ENCODE measurements at regions not wholly inside any gene's neighbourhood (a gene's known extent, or its start where the extent isn't known, plus 50 kb on each side); places are given as distances from the start of the nearest gene placed in this dataset.

DNA sequence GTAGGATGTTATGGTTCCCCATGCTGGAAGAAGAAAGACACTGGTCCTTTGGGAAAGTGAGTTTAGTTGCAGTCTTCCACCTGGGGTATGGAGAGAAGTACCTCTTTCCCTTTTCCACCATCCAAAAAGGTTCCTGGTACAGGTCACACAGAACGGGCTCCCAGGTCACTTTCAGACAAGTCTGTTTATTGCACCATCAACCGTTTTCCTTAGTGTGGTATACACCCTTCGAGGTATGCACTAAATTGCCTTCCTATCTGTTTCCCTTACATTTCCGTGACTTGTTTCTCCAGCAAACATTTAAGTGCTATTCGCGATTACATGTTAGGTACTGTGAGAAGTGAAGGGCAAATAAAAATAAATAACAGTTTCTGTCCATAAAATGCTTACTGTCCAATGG, 185.1 kb downstream of the ARL4A start:
- no peak for TF ChIP-seq EZH2 (IDR thresholded peaks at IDR 0.05; ENCODE audit: low read depth)
- TF ChIP-seq, protein P1, sequence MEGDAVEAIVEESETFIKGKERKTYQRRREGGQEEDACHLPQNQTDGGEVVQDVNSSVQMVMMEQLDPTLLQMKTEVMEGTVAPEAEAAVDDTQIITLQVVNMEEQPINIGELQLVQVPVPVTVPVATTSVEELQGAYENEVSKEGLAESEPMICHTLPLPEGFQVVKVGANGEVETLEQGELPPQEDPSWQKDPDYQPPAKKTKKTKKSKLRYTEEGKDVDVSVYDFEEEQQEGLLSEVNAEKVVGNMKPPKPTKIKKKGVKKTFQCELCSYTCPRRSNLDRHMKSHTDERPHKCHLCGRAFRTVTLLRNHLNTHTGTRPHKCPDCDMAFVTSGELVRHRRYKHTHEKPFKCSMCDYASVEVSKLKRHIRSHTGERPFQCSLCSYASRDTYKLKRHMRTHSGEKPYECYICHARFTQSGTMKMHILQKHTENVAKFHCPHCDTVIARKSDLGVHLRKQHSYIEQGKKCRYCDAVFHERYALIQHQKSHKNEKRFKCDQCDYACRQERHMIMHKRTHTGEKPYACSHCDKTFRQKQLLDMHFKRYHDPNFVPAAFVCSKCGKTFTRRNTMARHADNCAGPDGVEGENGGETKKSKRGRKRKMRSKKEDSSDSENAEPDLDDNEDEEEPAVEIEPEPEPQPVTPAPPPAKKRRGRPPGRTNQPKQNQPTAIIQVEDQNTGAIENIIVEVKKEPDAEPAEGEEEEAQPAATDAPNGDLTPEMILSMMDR (conservative IDR thresholded peaks at IDR 0.05) = no peak

All from PC-9 (cell line).